NCI-H69 (cell line): ENCODE measurements at regions not wholly inside any gene's neighbourhood (a gene's known extent, or its start where the extent isn't known, plus 50 kb on each side); places are given as distances from the start of the nearest gene placed in this dataset.
"Not testable (repeated sequence)": the region's sequence is repeated elsewhere in the genome, so short reads cannot be mapped to it uniquely, and the experiment has no call there.

ENCODE experiments used
- DNase-seq: peaks from one replicate; lab custom pipeline; 2025; lab: John Stamatoyannopoulos, UW

- peak; percentile 99 for DNase-seq
These were observed 312.5 kb upstream of the SEMA6A start for GRCh38 chr5:116887104-116887503.

DNA sequence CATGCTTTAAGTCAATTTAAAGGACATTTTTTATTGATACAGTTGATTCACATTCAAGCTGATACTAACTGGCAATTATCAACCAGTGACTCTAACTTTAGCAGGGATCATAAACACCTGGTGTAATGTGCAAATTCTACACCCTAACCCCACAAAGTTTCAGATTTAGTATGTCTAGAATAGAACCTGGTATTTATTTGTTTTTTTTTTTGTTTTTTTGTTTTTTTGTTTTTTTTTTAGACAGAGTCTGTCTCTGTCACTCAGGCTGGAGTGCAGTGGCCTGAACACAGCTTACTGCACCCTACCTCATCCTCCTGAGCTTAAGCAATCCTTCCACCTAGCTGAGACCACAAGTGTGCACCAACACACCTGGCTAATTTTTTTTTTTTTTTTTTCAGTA, 311.2 kb upstream of the SEMA6A start:
- no peak for DNase-seq

GRCh38 chr5:116883875-116884274, 309.3 kb upstream of the SEMA6A start:
- DNase-seq, result peak; percentile 48

DNA sequence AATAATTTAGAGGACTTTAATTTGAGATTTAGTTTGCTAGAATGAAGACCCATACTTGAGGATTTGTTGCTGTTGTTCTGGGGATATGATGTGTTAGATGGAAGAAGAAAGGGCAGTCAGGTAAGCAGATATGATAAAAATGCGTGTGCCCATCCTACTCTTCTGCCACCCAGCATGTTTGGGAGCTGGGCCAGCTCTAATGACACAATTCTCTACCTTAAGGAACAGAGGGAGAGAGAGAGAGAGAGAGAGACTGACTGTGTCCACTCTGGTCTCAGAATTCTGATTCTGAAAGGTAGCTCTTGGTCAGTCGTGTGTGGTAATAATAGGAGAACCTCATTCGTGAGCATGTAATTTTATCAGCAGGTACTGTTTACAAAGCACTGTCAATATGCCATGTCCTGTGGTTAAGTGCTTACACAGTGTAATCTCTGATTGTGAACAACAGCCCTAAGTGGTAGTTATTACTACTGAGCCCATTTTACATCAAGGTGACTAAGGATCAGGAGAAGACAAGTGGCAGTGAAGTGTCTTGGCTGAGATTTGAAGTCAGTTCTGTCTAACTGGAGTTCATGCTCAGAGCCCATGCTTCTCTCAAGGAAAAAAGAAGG, 307.4 kb upstream of the SEMA6A start:
- peak; percentile 99 for DNase-seq

DNA sequence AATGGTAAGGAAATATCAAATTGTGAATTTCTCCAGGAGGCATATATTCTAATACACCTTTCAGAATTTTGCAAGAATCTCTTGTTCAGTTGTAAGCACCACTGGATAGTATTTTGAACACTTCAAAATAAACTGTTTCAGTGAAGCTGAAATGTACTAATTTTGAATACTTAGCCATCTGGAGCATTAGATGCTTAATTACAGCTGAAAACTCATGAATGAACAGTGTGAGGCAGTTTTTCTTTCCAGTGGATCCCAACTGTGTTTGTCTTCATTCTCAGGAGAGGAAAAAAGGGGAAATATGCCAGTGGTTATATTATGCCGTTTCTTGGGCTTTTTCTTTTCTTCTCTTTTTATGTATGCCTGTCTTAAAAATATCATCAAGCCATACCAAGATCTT, 306.0 kb upstream of the SEMA6A start:
- peak; percentile 34 for DNase-seq

GRCh38 chr5:116880150-116880549, 305.5 kb upstream of the SEMA6A start:
- DNase-seq, result no peak

GRCh38 chr5:116876240-116876840, 301.7 kb upstream of the SEMA6A start:
- no peak for DNase-seq

GRCh38 chr5:116872986-116873385, 298.4 kb upstream of the SEMA6A start:
- DNase-seq, result peak; percentile 60

- no peak for DNase-seq
These were observed 297.9 kb upstream of the SEMA6A start for GRCh38 chr5:116872486-116872885.

- not testable (repeated sequence) for DNase-seq
These were observed 293.2 kb upstream of the SEMA6A start for GRCh38 chr5:116867825-116868224.

DNA sequence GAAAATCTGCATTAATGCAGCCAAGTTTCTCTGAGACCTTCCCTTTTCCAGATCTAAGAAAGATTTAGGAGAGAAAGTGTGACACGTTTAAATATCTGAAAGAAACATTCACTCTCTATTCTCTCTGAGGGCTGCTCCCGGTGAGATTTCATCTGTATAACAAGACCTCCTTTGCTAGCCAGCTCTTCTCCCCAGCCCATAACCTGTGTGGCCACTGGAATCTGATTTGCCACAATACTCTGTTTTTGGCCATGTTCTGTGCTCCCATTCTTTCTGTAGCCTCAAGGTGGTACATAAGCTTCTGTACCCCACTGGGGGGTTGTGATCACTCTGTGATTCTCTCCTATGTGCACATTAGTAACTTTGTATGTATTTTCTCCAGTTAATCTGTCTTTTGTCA, 291.0 kb upstream of the SEMA6A start:
- no peak for DNase-seq

DNA sequence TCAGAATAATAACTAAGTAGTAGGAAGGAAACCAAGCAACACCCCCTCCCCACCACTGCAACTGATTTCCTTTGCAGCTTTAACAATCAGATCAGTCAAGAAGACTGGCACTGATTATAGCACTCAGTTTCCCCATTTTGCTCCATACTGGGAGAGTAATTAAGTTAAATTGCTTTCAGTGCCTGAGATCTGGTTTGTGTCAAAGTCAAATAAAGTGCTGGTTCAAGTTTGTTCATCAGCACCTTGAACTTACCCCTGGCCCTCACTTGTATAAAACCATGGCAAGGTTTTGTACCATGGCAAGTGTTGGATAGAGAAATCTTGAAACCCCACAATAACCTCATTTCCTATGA, 290.2 kb upstream of the SEMA6A start:
- no peak for DNase-seq

GRCh38 chr5:116864157-116864837, 289.7 kb upstream of the SEMA6A start:
- DNase-seq, result peak; percentile 96

- no peak for DNase-seq
These were observed 288.2 kb upstream of the SEMA6A start for GRCh38 chr5:116862632-116863455.

- DNase-seq, result no peak
These were observed 287.0 kb upstream of the SEMA6A start for GRCh38 chr5:116861666-116862065.

GRCh38 chr5:116861097-116861496, 286.5 kb upstream of the SEMA6A start:
- DNase-seq, result peak; percentile 31

DNA sequence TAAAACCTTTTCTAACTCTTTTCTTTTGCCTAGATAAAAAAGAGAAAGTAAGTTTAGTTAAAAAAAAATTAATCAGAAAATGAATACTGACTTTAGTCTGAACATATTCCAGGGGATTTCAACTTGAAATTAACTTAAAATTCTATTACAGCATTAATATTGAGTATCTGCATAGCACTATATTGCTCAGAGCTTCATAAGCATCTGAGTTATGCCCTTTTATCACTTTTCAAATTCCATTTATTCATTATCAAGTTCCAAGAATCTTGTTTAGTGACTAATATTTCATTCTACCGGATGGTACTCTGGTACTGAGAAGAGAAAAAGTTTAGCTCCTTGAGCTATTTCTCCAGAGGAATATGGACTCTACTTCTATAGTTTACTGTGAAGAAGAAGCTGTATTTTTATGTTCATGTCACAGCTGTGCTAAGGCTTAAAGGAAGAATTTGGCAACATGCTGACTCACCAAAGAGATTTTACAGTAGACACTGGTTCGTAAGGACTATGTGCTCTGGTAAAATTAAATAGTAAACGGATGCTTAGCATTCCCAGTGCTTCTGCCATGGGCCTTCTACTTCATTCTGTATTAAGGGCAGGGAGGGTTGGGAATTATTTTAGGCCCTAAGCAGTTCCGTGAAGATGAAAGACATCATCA, 285.2 kb upstream of the SEMA6A start:
- no peak for DNase-seq

GRCh38 chr5:116858705-116859333, 284.2 kb upstream of the SEMA6A start:
- no peak for DNase-seq

DNA sequence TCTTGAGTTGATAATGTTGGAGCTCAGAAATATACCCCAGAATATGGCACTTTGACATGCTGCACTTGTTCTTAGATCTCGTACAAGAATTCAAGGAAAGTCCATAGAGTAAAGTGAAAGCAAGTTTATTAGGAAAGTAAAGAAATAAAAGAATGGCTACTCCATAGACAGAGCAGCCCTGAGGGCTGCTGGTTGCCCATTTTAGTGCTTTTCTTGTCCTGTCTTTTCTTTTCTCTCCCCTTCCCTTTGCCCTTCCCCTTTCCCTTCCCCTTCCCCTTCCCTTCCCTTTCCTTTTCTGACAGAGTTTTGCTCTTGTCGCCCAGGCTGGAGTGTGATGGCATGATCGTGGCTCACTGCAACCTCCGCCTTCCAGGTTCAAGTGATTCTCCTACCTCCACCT, 283.4 kb upstream of the SEMA6A start:
- DNase-seq, result not testable (repeated sequence)

- DNase-seq, result no peak
These were observed 281.6 kb upstream of the SEMA6A start for GRCh38 chr5:116856271-116856670.

- DNase-seq, result peak; percentile 9
These were observed 279.4 kb upstream of the SEMA6A start for GRCh38 chr5:116853992-116854391.
